ENCODE measurements at regions not wholly inside any gene's neighbourhood (a gene's known extent, or its start where the extent isn't known, plus 50 kb on each side); places are given as distances from the start of the nearest gene placed in this dataset.

- no peak for ATAC-seq
- TF ChIP-seq TCF4 (CRISPR knock-in tag; IDR thresholded peaks at IDR 0.05; ENCODE audit: borderline replicate concordance) (no peak), CREB5 (CRISPR knock-in tag; IDR thresholded peaks at IDR 0.05; ENCODE audit: low read depth) (no peak), ZFP30 (CRISPR knock-in tag; IDR thresholded peaks at IDR 0.05) (no peak), ZNF70 (CRISPR knock-in tag; IDR thresholded peaks at IDR 0.05) (no peak)
- TF ChIP-seq, protein P1, sequence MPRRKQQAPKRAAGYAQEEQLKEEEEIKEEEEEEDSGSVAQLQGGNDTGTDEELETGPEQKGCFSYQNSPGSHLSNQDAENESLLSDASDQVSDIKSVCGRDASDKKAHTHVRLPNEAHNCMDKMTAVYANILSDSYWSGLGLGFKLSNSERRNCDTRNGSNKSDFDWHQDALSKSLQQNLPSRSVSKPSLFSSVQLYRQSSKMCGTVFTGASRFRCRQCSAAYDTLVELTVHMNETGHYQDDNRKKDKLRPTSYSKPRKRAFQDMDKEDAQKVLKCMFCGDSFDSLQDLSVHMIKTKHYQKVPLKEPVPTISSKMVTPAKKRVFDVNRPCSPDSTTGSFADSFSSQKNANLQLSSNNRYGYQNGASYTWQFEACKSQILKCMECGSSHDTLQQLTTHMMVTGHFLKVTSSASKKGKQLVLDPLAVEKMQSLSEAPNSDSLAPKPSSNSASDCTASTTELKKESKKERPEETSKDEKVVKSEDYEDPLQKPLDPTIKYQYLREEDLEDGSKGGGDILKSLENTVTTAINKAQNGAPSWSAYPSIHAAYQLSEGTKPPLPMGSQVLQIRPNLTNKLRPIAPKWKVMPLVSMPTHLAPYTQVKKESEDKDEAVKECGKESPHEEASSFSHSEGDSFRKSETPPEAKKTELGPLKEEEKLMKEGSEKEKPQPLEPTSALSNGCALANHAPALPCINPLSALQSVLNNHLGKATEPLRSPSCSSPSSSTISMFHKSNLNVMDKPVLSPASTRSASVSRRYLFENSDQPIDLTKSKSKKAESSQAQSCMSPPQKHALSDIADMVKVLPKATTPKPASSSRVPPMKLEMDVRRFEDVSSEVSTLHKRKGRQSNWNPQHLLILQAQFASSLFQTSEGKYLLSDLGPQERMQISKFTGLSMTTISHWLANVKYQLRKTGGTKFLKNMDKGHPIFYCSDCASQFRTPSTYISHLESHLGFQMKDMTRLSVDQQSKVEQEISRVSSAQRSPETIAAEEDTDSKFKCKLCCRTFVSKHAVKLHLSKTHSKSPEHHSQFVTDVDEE (CRISPR knock-in tag; IDR thresholded peaks at IDR 0.05), result no peak
- TF ChIP-seq, protein P2, sequence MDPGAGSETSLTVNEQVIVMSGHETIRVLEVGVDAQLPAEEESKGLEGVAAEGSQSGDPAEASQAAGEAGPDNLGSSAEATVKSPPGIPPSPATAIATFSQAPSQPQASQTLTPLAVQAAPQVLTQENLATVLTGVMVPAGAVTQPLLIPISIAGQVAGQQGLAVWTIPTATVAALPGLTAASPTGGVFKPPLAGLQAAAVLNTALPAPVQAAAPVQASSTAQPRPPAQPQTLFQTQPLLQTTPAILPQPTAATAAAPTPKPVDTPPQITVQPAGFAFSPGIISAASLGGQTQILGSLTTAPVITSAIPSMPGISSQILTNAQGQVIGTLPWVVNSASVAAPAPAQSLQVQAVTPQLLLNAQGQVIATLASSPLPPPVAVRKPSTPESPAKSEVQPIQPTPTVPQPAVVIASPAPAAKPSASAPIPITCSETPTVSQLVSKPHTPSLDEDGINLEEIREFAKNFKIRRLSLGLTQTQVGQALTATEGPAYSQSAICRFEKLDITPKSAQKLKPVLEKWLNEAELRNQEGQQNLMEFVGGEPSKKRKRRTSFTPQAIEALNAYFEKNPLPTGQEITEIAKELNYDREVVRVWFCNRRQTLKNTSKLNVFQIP (CRISPR knock-in tag; IDR thresholded peaks at IDR 0.05; ENCODE audit: borderline replicate concordance, low read depth), result no peak
- TF ChIP-seq, protein P3, sequence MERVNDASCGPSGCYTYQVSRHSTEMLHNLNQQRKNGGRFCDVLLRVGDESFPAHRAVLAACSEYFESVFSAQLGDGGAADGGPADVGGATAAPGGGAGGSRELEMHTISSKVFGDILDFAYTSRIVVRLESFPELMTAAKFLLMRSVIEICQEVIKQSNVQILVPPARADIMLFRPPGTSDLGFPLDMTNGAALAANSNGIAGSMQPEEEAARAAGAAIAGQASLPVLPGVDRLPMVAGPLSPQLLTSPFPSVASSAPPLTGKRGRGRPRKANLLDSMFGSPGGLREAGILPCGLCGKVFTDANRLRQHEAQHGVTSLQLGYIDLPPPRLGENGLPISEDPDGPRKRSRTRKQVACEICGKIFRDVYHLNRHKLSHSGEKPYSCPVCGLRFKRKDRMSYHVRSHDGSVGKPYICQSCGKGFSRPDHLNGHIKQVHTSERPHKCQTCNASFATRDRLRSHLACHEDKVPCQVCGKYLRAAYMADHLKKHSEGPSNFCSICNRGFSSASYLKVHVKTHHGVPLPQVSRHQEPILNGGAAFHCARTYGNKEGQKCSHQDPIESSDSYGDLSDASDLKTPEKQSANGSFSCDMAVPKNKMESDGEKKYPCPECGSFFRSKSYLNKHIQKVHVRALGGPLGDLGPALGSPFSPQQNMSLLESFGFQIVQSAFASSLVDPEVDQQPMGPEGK (CRISPR knock-in tag; IDR thresholded peaks at IDR 0.05; ENCODE audit: borderline replicate concordance), result no peak
These were observed 160.1 kb downstream of the SOX9 start for GRCh38 chr17:72280881-72281280.

DNA sequence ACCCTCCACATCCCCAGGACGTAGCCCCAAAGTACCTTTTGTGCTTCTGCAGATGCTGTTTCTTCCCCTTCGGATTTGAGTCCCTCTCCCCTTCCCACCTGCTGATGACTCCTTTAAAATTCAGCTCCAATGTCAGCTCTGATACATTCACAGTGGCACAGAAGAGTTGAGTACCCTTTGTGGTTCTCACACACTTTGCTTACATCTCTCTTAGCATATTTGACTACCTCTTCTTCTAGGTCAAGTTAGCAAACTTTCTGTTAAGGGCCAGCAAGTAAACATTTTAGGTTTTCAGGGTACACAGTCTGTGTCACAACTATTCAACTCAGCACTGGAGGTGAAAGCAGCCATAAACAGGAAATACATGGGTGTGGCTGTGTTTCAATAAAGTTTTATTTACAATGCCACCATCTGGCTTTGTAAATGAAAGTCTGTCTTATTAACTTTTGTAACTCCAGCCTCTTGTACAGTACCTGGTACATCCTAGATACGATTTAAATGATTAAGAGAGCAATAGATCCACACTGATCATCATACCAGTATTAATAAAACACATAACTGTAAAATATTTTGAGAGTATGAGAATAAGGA lies 161.7 kb downstream of the SOX9 start:
- ATAC-seq, result no peak
- no peak for TF ChIP-seq ZFP3 (CRISPR knock-in tag; IDR thresholded peaks at IDR 0.05)
- no peak for TF ChIP-seq ZNF565 (CRISPR knock-in tag; conservative IDR thresholded peaks at IDR 0.05; ENCODE audit: low read depth)
- no peak for TF ChIP-seq TOX (CRISPR knock-in tag; IDR thresholded peaks at IDR 0.05; ENCODE audit: borderline replicate concordance)
- TF ChIP-seq, protein P3 (CRISPR knock-in tag; IDR thresholded peaks at IDR 0.05; ENCODE audit: borderline replicate concordance), result no peak
- TF ChIP-seq GLIS3 (CRISPR knock-in tag; IDR thresholded peaks at IDR 0.05), result no peak
- TF ChIP-seq BACH2 (CRISPR knock-in tag; IDR thresholded peaks at IDR 0.05; ENCODE audit: borderline replicate concordance), result no peak
- TF ChIP-seq TCF4 (CRISPR knock-in tag; IDR thresholded peaks at IDR 0.05; ENCODE audit: borderline replicate concordance), result no peak
- TF ChIP-seq ARNTL (CRISPR knock-in tag; IDR thresholded peaks at IDR 0.05; ENCODE audit: borderline replicate concordance, low read depth), result no peak
- TF ChIP-seq, protein P2 (CRISPR knock-in tag; IDR thresholded peaks at IDR 0.05; ENCODE audit: borderline replicate concordance, low read depth), result no peak
- TF ChIP-seq, protein P1 (CRISPR knock-in tag; IDR thresholded peaks at IDR 0.05), result no peak
- no peak for TF ChIP-seq OSR1 (CRISPR knock-in tag; IDR thresholded peaks at IDR 0.05)
